GM21576 (cell line): ENCODE measurements at regions not wholly inside any gene's neighbourhood (a gene's known extent, or its start where the extent isn't known, plus 50 kb on each side); places are given as distances from the start of the nearest gene placed in this dataset.

Source experiments
- ATAC-seq: cut with Tn5 transposase; IDR thresholded peaks from one replicate; pipeline ENCODE4 v1.9.1; 2021; ENCODE audit warnings: mild to moderate bottlenecking, moderate library complexity; ENCODE audit not compliant: unreplicated experiment

DNA sequence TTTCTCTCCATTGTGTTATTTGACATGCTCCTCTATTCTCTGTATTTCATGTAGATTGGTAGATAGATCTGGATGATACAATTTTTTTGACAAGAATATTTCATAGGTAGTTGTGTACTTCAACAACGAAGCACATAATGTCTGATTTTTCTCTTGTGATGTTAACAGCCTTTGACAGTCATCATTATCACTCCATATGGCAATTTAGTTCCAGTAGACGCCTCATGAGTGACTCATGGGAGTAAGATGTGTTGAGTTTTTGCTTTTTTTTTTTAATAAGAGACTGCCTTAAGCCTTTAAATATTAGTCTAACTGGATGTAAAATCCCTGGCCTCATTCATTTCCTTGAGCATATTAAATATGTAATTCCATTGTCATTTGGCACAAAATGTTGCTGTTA lies 123.5 kb upstream of the ZNF32 start:
- no peak for ATAC-seq

- no peak for ATAC-seq
Observed at GRCh38 chr10:43771675-43772074, 123.0 kb upstream of the ZNF32 start.

DNA sequence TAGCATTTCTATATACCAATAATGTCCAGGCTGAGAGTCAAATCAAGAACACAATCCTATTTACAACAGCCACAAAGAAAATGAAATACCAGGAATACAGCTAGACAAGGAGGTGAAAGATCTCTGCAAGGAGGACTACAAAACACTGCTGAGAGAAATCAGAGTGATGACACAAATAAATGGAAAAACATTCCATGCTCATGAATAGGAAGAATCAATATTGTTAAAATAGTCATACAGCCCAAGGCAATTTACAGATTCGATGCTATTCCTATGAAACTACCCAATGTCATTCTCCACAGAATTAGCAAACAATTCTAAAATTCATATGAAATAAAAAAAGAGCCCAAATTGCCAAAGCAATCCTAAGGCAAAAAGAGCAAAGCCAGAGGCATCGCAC lies 116.8 kb upstream of the ZNF32 start:
- ATAC-seq, result no peak

GRCh38 chr10:43763846-43764245 lies 115.2 kb upstream of the ZNF32 start:
- no peak for ATAC-seq

DNA sequence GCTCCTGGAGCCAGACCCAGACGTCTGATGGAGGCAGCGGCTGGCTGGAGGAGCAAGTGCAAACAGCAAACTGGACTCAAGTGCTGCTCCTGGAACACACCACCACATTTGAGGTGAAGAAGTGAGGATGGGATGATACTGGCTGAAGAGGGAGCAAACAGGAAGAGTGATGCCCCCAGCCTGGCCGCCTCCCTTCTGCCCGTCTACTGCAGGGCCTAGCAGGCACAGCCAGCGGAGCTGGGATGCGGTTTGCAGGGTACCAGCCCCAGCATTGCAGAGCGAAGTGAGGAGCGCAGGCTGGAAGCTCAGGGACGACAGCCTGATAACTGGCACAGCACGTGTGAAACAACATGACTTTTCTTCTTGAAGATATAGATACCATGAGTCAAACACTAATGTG lies 111.8 kb upstream of the ZNF32 start:
- ATAC-seq, result no peak

DNA sequence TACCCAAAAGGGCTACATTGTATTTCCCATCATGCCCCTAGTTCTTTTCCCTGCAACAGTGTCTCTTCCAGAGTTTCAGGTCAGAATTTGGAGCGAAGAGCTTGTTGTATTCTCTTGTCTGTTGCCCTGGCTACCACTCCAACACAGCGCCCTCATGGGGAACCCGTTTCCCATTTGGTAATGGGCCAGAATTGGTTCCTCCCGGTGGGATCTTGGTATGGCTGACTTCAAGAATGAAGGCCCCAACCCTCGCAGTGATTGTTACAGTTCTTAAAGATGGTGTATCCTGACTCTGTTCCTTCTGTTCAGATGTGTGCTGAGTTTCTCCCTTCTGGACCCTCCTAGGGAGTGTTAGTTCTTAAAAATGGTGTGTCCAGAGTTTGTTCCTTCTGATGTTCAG lies 110.5 kb upstream of the ZNF32 start:
- ATAC-seq, result no peak

GRCh38 chr10:43756341-43756740 lies 107.7 kb upstream of the ZNF32 start:
- no peak for ATAC-seq

GRCh38 chr10:43754569-43755260 lies 106.0 kb upstream of the ZNF32 start:
- no peak for ATAC-seq

GRCh38 chr10:43753397-43754061 lies 104.8 kb upstream of the ZNF32 start:
- ATAC-seq, result no peak

DNA sequence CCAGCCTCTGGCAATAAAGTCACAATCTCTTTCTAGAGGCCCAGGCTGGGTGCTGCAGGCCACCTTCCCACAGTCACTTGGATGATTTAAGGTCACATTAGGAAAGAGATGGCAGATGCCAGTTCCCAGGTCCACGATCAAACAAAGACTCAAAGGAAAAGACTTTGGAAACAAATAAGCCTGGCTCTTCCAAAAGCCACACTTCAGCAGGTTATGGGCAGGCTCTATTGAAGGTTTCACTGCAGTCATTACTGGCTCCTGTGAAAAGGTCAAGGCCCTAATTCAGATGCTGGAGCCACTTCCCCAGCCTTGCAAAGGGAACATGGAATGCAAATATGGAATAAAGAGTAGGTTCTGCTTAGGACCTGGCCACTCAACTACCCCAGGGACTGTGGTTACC lies 104.0 kb upstream of the ZNF32 start:
- ATAC-seq, result no peak

DNA sequence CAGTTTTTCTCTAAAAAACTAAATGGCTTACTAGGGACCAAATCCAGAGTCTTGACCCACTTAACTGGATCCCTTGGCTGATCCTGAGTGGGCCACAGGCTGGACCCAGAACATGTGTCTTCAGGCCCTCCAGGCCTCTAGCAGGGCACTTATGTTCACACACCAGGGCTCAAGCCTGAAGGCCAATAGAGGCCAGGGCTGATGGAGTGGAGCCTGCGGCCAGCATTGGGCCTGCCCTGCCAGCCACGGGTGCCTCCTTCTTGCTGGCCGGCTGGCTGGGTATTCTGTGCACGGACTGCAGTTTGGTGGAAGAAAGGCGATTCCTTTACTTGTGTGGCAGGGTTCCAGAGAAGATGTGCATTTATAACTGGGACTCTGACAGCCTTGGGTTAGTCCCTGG lies 103.0 kb upstream of the ZNF32 start:
- no peak for ATAC-seq

DNA sequence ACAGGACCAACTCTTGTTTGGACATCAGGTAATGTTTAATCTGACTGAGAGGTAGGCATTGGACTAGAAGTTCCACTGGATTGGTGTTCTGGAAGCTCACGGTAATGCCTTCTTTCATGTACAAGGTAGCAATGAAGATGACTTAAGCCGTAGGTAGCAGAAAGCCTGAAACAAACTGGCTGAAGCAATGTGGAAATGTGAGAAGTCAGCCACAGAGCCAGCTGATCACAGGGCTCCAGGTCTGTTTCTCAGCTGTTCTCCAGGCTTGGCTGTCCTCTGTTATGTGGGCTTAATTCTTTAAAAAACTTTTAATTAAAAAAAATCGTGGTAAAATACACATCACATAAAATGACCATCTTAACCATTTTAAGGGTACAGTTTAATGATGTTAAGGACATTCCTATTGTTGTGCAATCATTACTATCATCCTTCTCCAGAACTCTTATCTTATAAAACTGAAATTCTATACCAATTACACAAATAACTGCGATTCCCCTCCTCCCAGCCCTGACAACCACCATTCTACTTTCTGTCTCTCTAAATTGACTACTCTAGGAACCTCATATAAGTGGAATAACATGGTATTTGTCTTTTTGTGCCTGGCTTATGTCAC lies 101.4 kb upstream of the ZNF32 start:
- no peak for ATAC-seq

- no peak for ATAC-seq
Observed at GRCh38 chr10:43749145-43749576, 100.5 kb upstream of the ZNF32 start.

DNA sequence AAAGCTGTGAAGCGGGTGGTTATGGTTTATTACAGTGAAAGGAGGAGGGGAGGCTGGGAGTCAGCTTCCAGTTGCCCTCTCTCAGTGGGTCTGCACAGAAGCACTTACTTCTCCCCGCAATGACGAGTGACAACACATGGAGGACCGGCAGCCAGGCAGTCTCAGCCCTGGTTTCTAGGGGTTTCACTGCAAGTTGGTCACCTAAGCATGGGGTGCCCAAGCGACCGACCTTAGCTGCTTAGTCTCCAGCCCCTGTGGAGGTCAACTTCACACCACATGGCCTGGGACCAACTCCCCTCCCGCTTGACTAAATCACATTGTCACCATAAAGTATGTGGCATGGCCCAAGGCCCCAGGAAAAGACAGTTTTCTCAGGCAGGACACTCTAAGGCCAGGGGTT lies 99.9 kb upstream of the ZNF32 start:
- no peak for ATAC-seq

DNA sequence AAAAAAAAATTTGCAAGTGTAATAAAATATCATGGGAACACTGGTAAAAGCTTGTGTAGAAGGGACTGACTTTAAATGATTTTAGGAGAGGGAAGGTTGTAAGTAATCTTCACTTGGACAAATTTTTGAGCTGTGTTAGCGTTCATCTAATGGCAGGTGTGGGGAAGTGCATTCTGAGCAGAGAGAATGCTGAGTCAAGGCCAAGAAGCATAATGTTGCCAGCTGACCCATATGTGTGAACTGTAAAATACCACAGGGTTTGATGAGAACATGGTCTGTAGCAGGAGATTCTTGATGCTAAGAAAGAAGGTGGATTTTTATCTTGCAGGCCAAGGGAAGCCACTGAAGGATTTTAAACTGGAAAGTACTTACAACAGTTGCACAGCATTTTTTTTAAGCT lies 98.2 kb upstream of the ZNF32 start:
- no peak for ATAC-seq

GRCh38 chr10:43739161-43739560 lies 90.5 kb upstream of the ZNF32 start:
- ATAC-seq, result no peak

DNA sequence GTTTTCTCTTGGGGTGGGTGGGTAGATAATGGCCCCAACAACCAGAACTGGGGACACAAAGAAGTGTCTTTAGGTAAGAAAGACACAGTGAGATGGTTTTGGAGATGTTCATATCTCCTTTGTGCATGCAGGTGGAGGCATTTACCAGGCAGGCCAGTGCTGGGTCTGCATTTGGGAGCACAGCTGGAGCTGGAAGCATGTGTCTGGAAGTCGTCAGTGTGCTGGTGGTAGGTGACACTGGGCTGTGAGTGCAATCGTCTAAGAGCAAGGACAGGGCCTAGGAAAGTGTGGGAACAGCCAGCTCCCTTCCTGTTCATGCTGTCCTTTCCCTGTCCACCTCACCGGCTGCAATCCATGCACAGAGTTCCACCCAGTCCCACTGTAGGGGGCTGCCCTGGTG lies 88.3 kb upstream of the ZNF32 start:
- ATAC-seq, result no peak

- no peak for ATAC-seq
Observed at GRCh38 chr10:43735907-43736306, 87.2 kb upstream of the ZNF32 start.

DNA sequence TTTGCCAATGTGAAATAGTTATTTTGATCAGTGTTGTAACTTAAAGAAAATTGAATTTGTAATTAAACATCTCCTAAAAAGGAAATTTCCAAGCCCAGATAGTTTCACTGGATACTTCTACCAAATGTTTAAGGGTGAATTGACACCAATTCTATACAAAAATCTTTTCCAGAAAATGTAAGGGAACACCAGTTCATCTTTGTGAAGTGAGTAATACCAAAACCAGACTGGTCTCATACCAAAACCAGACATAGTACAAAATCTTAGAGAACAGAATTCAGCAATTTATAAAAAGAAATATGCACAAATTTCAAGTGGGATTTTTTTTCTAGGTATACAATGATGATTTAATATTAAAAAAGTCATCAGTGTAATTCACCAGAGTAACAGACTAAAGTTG lies 86.0 kb upstream of the ZNF32 start:
- no peak for ATAC-seq

DNA sequence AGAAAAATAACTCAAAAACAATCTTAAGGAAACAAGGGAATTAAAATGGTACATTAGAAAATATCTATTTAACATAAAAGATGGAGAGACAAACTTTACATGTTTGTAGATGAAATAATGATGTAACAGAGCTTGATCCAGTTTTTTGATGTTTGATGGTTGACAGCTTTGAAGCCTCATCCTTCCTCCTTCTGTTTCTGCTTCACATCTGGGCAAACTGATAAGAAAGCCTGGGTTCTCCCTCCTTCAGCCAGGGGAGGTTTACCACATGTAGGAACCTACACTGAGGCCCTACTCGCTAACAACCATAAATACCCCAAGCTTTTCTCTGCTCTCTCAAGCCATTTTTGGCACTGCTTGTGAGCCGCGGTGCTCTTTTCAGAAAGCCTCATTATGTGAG lies 82.8 kb upstream of the ZNF32 start:
- no peak for ATAC-seq

GRCh38 chr10:43728425-43728824 lies 79.7 kb upstream of the ZNF32 start:
- no peak for ATAC-seq

- ATAC-seq, result no peak
Observed at GRCh38 chr10:43727935-43728334, 79.3 kb upstream of the ZNF32 start.
